Activated gamma-delta T cell treated with Interleukin-2 at 50 U/mL for 16 hours (primary cell): ENCODE measurements at regions not wholly inside any gene's neighbourhood (a gene's known extent, or its start where the extent isn't known, plus 50 kb on each side); places are given as distances from the start of the nearest gene placed in this dataset.

Experiments
- DNase-seq: peaks from one replicate; pipeline ENCODE4 v3.0.0-alpha.2; 2020

GRCh38 chr18:78726326-78727056 lies 253.1 kb upstream of the SALL3 start:
- no peak for DNase-seq

DNA sequence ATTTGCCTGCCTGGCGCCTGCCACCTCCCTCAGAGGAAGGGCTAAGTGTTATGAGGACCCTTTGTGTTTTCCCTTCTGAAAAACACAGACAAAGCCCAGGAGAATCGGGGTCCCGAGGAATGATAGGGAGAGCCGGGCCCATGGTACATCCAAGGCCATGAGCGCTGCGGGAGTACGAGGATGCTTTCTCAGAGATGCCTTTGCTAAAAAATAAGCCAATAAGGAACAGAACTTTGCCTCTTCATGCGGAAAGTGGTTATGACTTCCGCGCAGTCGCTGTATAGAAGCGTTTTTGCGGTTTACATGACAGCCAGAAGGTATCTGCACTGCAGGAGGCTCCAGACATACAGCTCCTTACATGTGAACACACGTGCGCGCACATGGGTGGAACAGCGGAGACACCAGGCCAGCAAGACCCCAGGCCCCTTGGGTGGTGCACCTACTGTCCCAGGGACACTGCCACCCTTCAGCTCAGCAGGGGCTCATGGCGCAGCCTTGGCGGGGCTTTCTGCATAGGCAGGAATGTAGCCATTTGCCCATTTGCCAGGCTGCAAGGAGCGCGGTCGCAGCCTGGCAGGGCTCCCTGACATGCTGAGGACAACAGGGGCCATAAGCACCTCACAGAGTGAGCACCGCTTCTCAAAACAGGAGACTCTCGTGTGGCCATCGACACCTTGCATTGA lies 252.4 kb upstream of the SALL3 start:
- DNase-seq = no peak

- DNase-seq = no peak
Measured at GRCh38 chr18:78727877-78728783, 251.5 kb upstream of the SALL3 start.

DNA sequence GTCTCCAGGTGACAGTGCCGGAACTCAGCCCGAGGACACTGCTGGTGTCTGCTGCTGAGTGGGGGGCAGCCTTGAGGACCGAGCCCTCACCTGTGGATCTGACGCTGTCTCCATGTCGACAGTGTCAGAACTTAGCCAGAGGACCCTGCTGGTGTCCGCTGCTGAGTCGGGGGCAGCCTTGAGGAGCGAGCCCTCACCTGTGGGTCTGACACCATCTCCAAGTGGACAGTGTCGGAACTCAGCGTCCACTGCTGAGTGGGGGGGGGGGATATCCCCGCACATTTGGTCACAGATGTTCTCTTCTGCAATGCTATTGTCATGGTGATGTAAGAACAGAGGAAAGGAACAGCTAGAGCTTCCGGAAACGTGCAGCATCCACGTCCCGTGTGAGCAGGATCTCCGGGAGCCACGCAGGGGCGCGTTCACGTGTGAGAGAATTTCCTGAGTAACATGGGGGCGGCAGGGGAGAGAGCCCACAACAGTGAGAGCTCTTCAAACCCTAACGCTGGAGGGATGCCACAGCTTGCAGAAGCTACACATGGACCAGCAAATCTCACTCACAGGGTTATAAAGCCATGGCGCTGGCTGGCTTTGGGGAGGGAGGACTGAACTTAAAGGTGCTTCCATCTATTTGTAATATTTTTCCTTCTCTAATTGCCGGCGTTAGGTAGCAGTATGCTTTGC lies 250.7 kb upstream of the SALL3 start:
- DNase-seq = no peak

- DNase-seq = no peak
Measured at GRCh38 chr18:78730546-78730945, 249.1 kb upstream of the SALL3 start.

DNA sequence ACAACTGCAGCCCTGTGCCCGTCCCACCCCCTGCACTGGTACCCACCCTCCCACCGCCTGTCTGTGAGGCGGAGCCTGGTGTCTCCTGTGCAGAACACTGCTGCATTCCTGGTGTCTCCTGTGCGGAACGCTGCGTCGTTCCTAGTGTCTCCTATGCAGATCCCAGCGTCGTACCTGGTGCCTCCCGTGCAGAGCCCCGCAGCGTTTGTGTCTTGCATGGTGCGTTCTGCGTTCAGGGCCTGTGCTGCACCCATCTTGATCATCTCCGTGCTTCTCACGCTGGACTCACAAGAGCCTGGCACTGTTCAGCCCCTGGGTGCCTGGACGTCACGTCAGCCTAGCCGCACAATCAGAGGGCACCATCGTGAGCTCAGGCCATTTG lies 248.6 kb upstream of the SALL3 start:
- DNase-seq = no peak

DNA sequence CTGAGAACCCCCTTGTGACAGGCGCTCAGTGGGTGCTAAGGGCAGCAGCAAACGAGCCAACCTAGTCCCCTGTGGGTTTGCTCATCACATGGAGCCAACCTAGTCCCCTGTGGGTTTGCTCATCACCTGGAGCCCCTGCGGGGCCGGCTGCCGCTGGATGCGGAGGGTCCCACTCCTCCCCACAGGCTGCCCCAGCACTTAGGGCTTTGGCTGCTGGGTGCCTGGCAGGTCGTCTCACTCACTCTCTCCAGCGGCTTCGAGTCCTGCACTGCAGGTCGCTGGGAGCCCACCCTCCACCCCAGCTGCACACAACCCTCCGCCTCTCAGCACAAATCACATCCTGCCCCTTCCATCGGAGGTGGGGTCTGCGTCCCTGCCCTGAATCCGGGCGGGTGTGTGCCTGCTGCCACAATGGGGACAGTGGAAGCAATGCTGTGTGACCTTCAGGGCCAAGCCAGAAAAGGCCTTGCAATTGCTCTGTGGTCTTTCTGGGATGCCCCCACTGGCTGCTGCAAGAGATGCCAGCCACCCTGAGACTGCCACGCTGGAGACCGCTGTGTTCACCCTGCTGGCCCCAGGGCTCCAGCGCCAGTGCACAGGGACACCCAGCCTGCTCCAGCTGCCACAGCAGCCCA lies 248.1 kb upstream of the SALL3 start:
- DNase-seq = no peak

DNA sequence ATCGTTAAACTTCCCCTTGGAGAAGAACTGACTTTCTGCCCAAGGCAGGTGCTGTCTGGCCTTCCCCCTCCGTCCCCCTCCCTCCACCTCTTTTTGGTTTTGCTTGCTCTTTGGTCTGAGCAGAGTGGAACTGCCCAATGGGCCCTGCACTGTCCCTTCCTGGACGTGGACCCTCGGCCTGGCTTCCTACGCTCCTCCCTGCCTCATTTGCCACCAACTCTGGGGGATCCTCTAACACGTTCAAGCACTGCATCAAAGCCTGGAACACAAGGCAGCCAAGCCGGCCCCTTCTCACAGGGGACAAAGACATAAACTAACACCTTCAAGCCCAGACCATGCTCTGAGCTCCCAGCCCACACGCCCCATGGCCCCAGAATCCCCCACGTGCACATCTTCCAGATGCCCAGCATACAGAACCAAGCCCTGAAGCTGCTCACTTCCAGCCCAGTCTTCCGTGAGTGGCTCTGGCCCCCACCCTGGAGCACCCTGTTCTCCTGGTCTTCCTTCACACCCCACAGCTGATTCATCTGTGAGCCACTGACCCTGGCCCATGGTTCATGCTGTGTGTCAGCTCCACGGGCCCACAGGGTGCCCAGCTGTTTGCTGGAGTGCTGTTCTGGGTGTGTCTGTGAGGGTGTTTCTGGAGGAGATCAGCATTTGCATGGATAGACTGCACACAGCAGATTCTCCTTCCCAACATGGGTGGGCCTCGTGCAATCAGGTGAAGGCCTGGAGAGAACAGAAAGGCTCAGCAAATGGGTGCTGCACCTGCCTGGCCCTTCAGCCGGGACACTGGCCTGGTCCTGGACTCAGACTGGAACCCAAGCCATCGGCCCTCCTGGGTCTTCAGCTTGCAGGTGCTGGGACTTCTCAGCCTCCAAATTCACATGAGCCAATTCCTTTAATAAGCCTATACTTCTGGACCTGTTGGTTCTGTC lies 247.1 kb upstream of the SALL3 start:
- DNase-seq = no peak

GRCh38 chr18:78733762-78734613 lies 245.6 kb upstream of the SALL3 start:
- DNase-seq = no peak

- no peak for DNase-seq
Measured at GRCh38 chr18:78734614-78734945, 245.0 kb upstream of the SALL3 start.

GRCh38 chr18:78735131-78736014 lies 244.2 kb upstream of the SALL3 start:
- no peak for DNase-seq

GRCh38 chr18:78736015-78736690 lies 243.5 kb upstream of the SALL3 start:
- no peak for DNase-seq

GRCh38 chr18:78737006-78737915 lies 242.4 kb upstream of the SALL3 start:
- DNase-seq = no peak

DNA sequence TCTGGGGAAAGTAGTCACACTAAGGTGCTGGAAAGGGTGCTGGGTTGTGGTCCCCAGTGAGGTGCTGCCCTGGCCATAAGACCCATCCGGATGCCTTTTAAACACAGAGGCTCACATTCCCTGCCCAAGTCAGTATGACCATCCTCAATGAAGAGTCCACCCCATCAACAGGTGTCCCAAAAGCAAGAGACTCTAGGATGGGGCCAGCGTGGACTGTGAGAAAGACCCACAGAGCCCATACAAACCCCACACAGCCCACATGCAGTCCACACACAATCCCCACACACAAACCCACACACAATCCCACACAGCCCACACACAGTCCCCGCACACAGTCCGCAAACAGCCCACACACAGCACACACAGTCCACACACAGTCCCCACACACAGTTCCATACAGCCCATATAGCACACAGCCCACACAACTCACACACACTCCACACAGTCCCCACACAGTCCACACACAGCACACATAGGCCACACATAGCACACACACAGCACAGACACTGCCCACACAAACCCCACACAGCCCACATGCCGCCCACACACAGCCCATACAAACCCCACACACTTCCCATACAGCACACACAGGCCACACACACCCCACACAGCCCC lies 241.4 kb upstream of the SALL3 start:
- no peak for DNase-seq

GRCh38 chr18:78739115-78739514 lies 240.5 kb upstream of the SALL3 start:
- DNase-seq = no peak

DNA sequence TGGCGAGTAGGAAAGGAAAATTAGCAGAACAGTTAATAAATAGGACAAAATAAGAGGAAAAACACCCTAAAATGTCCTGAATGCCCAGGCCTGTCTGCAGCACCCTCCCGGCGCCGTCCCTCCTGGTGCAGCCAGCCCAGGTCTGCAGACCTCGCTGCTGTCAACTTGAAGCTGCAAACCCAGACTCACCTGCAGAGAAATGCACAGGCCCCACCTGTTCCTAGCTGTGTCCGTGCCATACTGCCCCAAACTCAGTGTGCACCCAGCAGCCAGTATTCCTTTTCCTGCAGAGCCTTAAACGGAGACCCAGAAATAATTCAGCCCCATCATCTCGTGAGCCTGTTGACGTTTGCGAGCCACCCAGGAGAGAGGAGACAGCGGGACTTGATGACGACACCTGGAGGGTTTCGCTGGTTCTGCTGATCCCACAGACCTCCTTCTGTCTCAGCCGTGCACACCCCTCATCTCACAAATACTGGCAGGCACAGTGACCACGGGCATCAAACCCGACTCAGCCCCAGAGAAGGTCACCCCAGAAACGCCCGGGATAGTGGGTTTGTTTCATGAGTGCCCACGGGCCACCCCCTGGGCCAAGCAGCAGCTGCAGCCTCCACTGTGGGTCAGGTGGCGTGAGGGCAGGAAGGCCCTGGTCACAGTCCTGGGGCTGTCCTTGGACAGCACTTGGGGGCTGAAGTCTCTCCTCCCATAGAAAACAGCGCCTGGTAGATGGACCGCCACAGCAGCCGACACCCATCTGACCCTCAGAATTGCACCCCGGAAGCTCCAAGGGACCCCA lies 239.5 kb upstream of the SALL3 start:
- DNase-seq = no peak
